Limb (tissue), 2 donors: ENCODE measurements at regions not wholly inside any gene's neighbourhood (a gene's known extent, or its start where the extent isn't known, plus 50 kb on each side); places are given as distances from the start of the nearest gene placed in this dataset.

Source experiments
- DNase-seq, 2 donors: peaks; one replicate each; pipeline ENCODE4 v3.0.0-alpha.2; 2016; ENCODE audit errors: extremely low spot score in 2 of 2

DNA sequence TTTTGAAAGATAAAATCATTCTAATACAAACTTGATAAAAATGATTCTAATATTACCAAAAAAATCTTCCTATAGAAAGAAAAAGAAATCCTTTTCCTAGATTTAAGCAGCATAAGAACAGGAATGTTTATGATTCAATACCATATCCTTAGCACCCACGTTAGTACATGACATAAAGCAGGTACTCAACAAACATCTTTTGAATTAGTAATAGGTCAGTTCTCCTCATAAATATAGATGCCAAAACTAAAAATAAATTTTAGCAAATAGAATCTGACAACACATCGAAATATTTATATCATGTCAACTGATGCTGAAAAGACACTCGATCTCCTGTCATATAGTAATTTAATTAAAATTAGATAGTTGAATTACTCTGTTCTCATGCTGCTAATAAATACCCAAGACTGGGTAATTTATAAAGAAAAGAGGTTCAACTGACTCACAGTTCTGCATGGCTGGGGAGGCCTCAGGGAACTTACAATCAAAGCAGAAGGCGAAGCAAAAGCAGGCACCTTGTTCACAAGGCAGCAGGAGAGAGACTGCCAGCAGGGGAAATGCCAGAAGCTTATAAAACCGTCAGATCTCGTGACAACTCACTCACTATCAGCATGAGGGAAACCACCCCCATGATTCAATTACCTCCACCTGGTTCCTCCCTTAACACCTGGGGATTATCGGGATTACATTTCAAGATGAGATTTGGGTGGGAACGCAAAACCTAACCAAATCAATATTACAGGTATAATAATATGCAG, 191.8 kb downstream of the HTR7 start:
- no peak for DNase-seq

DNA sequence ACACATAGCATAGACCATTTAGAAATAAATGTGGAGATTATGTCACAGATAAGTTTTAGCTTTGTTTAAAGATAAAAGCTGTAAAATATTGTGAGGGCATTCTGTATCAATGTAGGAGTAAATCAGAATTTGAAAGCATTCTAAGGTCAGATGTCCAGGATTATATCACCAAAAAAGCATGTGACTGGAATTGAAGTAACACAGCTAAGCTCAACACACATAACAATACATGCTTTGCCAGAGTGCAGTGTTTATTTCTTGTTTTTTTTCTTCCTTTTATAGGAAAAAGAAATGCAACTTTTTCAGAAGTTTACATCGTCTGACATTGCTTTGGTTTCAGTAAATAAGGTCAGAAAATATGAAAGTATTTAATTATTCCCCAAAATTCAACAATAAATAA, 183.4 kb downstream of the HTR7 start:
- no peak for DNase-seq

DNA sequence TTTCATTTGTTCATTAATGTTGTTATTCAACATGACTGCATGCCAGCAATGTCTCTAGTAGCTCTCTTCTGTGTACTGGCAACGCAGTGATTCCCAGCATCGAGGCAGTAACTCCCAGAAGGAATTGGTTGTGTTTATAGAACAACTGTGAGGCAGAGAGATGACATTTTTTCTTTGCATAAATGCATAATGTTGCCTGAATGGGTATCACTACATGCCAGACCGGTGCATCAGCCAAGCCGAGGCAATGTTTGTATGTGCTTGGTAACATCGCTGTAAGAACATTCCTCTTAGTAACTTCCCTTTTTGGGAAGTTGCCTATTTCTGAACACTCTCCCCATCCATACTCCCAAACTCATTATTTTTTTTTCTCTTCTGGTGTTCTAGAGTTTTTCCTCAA, 182.9 kb downstream of the HTR7 start:
- DNase-seq: no peak

DNA sequence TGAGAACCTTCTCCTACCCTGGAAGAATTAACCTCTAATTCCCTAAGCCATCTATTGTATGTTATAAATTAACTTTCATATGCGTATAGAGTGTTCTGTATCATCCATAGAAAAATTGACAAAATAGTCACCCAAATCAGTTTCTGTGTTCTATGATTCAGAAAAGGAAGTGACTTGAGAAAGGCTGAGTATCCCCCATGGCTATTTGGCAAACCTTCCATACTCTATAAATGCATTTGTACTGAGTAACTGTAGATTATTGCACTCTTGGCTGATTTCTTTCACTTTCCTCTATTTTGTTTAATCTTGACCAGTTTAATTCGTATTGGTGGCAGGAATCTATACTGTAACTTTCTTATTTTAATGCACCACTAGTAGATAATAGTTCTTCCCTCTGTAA, 182.2 kb downstream of the HTR7 start:
- no peak for DNase-seq
